Erythroblast (primary cell): ENCODE measurements at regions not wholly inside any gene's neighbourhood (a gene's known extent, or its start where the extent isn't known, plus 50 kb on each side); places are given as distances from the start of the nearest gene placed in this dataset.

Experiments used
- GATA1 ChIP-seq: IDR thresholded peaks from 2 replicates; pipeline ENCODE4 v1.6.1; 2011; ENCODE audit warnings: low read depth, mild to moderate bottlenecking, control low read depth, low read length, moderate library complexity
- POLR2A ChIP-seq: IDR thresholded peaks from 2 replicates; pipeline ENCODE4 v1.6.1; 2011; ENCODE audit warnings: mild to moderate bottlenecking, low read length

DNA sequence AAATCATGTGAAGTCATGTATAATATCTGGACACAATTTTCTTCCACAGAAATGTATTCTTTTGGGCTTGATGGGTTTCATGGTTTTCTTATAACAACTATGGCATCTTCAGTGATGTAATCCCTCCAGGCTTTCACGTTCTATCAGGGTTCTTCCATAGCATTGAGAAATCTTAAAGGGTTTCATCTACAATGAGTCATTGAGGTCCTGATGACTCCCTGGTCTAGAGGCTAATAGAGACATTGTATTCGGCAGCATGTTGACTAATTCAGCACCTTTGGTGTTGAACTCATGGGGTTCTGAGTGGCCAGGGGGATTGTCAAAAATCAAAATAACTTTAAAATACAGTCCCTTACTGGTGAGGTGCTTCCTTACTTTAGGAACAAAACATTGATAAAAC, 614.0 kb upstream of the CRIM1 start:
- TF ChIP-seq POLR2A (no peak), GATA1 (no peak)
